ENCODE measurements at regions not wholly inside any gene's neighbourhood (a gene's known extent, or its start where the extent isn't known, plus 50 kb on each side); places are given as distances from the start of the nearest gene placed in this dataset.

DNA sequence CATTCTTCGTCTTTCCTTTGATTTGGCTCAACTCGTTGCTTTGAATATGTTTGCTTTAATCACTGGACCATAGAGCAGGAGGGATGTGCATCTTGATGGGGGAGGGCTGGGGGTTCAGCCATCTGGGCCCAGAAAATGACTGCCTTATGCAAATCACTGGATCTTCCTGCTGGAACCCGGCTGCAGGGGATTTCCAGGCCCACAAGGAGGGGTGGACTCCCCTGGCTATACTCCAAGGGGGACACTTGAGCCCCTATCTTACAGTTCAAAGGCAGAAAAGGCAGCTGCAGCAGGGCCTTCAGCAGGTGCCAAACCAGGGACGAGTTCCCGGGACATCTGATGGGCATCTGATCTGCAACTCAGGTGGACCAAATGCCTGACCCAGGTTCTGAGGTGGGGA is 122.5 kb downstream of the DICER1 start:
- DNase-seq (ENCODE audit: low spot score) = no peak

DNA sequence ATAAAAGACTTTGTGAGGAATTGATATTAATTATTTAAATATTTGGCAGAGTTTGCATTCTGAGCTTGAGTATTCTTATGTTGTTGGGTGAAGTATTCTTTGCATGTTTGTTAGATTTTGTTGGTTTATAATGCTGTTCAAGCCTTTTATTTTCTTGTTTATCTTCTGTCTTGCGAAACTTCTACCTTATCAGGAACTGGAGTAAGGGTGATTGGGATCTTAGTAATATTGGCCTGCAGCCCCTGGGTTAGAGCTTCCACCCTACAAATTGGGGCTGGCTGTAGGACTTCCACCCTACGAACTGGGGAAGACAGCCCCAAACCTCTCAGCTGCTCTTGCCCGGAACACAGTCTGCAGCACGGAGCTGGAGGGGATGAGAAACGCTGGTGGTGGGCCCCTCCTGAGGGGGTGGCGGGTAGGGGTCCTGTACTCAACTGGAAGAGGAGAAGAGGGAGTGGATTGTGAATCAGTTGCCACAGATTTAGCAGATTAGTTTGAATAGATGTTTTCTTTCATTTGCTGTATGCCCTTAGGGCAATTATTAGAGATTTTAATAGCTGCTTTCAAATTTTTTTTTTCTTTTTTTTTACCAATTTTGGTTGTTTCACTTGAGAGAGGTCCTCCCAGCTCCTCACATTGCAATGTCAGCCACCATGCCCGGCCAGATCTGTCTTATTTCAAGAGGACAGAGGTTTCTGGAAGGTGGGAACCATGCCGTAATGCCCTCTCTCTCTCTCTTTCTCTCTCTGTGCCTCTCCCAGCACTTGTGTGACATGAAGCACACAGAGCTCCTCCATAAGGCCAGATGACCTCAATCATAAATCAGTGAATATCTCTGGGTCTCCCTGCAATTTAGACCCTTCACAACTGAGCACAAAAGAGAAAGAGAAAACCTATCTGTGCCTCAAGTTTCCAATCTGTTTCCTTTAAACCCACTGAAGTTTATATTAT is 123.4 kb downstream of the DICER1 start:
- DNase-seq (ENCODE audit: low spot score) = no peak

GRCh38 chr14:95033031-95033430 is 124.3 kb downstream of the DICER1 start:
- DNase-seq (ENCODE audit: low spot score) = no peak

GRCh38 chr14:95026851-95027463 is 130.4 kb downstream of the DICER1 start:
- no peak for DNase-seq (ENCODE audit: low spot score)

DNA sequence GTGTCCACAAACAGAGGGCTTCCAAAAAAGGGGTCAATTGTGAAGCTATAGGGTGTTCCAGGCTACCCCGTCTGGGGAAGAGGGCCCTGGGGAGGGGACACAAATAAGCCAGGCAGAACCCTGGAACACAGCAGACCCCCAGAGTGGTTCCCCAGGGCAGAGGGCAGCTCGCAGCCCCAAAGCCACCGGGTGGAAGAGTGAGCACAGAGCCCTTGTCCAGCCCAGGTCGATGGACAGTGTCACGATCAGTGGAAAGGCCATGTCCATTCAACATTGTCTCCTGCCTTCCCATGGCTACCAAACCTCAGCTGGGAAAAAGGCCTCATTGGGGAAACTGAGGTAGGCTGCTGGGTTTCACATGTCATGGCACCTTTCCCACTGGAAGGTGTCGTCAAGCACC is 131.4 kb downstream of the DICER1 start:
- DNase-seq (ENCODE audit: low spot score) = no peak

GRCh38 chr14:95025218-95025617 is 132.1 kb downstream of the DICER1 start:
- no peak for DNase-seq (ENCODE audit: low spot score)

DNA sequence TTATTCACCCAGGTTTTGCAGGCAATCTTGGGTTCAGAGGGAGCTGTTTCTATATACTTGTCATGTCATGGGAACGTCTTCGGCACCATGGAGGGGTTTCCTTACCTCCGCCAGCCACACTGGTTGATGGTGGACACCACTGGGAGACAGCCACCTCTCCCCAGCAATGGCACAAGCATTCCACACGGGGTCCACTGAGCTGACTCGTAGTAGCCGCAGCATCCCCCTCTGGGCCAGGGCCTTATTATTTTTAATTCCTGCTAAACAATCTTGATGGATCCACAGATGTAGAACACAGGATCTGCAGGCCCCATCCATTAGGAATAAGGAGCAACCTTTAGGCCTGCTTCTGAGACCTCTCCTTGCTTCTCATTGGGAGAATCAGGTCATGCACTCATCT is 132.9 kb downstream of the DICER1 start:
- DNase-seq (ENCODE audit: low spot score) = no peak

DNA sequence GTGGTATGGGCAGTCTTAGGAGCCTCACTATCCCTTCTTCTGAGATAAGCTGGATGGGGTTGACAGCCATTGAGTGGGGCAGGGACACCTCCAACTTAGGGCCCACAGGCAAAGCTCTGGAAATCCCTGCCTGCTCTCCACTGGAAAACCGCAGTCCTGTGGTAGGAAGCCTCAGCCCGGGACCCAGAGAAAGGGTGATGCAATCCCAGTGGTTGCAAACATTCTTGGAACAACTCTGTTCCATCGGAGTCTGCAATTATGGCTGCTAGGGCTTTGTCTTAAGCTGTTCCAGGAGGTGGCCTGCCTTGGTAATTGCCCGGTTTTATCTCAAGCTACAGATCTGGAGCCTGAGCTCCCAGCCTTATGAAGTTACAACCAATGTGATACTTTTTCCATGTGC is 133.4 kb downstream of the DICER1 start:
- DNase-seq (ENCODE audit: low spot score) = peak; percentile 75

- no peak for DNase-seq (ENCODE audit: low spot score)
Measured at GRCh38 chr14:95023115-95023514, 134.2 kb downstream of the DICER1 start.

DNA sequence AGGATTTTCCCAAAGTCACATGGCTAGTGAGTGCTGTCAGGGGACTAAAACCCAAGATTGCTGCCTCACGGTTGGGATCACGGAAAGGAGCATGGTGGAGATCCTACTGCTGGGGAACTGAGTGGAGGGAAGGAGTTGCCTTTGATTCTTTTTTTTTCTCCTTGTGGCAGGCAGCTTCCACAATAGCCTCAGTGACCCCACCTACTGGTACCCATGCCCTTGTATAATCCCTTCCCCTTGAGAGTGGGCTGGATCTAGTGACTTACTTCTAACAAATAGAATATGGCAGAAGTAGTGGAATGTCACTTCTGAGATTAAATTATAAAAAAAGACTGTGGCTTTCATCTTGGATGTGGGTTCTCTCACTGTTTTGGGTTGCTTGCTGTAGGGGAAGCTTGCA is 135.7 kb downstream of the DICER1 start:
- no peak for DNase-seq (ENCODE audit: low spot score)

GRCh38 chr14:95018821-95019220 is 138.5 kb downstream of the DICER1 start:
- peak; percentile 36 for DNase-seq (ENCODE audit: low spot score)

GRCh38 chr14:95015046-95015445 is 142.3 kb downstream of the DICER1 start:
- DNase-seq (ENCODE audit: low spot score) = no peak

GRCh38 chr14:95014036-95014435 is 143.3 kb downstream of the DICER1 start:
- DNase-seq (ENCODE audit: low spot score) = no peak

GRCh38 chr14:95011445-95012006 is 145.8 kb downstream of the DICER1 start:
- DNase-seq (ENCODE audit: low spot score) = no peak

GRCh38 chr14:95008445-95009217 is 148.7 kb downstream of the DICER1 start:
- no peak for DNase-seq (ENCODE audit: low spot score)

- no peak for DNase-seq (ENCODE audit: low spot score)
Measured at GRCh38 chr14:95007921-95008320, 149.4 kb downstream of the DICER1 start.

GRCh38 chr14:95006479-95006878 is 150.8 kb downstream of the DICER1 start:
- DNase-seq (ENCODE audit: low spot score) = no peak

DNA sequence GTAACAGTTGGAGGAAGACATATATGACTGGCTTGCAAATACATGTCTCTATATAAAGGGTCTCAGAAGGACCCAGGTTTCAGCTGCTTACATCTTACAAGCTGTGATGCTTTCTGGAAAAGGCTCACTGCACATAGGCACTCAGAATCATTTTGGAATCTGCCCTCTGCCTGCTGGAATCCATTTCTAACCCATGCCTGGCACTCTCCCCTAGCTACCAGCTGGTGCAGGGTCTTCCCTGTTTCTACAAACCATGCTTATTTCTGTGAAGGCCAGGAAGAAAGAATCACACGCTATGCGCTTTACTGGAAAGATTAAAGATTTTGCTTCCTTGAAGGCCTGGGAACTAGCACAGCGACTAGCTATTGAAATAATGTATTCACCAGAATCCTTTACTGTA is 151.3 kb downstream of the DICER1 start:
- DNase-seq (ENCODE audit: low spot score) = no peak

- DNase-seq (ENCODE audit: low spot score) = no peak
Measured at GRCh38 chr14:95003099-95003960, 154.0 kb downstream of the DICER1 start.

- DNase-seq (ENCODE audit: low spot score) = no peak
Measured at GRCh38 chr14:94998685-94999084, 158.6 kb downstream of the DICER1 start.

DNA sequence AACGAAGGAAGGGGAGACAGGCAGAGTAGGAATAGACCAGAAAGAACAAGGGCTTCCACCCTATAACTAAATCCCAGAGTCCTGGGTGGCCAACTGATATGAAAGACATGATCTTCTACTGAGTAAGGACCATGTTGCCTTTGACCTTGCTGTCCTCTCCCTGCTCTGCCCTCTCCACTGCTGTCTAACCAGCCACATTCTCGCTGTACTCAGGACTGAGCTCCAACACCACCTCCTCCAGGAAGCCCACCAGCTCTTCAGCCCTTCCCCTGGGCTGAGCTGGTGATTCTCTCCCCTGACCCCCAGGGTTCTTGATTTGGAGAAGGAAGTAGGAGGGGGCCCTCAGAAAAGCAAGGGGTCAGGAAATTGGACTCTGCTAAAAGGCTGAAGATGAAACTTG is 159.2 kb downstream of the DICER1 start:
- DNase-seq (ENCODE audit: low spot score) = no peak
